GM23248 (cell line): ENCODE measurements at regions not wholly inside any gene's neighbourhood (a gene's known extent, or its start where the extent isn't known, plus 50 kb on each side); places are given as distances from the start of the nearest gene placed in this dataset.

Experiments
- EZH2 ChIP-seq: fragments of 200-600 bp; sonication (generic); IDR thresholded peaks from 2 replicates; pipeline ENCODE4 v1.6.1; 2018; ENCODE audit warnings: antibody characterized with exemption, mild to moderate bottlenecking; ENCODE audit not compliant: insufficient read depth, poor library complexity, severe bottlenecking
- EZH2phosphoT487 ChIP-seq: fragments of 200-600 bp; sonication (generic); IDR thresholded peaks from 2 replicates; pipeline ENCODE4 v1.6.1; 2018; ENCODE audit warnings: antibody characterized with exemption, moderate library complexity, mild to moderate bottlenecking, low read depth; ENCODE audit not compliant: insufficient read depth

GRCh38 chr6:91911945-91912344, 1325.1 kb upstream of the MAP3K7 start:
- TF ChIP-seq EZH2phosphoT487 (no peak), EZH2 (no peak)
